ENCODE measurements at regions not wholly inside any gene's neighbourhood (a gene's known extent, or its start where the extent isn't known, plus 50 kb on each side); places are given as distances from the start of the nearest gene placed in this dataset.
"Not testable (repeated sequence)": the region's sequence is repeated elsewhere in the genome, so short reads cannot be mapped to it uniquely, and the experiment has no call there.

GRCh38 chr9:15069106-15069505 is 158.9 kb upstream of the FREM1 start:
- H3K4me3 ChIP-seq (ENCODE audit: low read length) = no peak overlapping the region
- no peaks in the 10 kb centered on the region for H3K9me3 ChIP-seq (ENCODE audit: low read depth, low read length)
- no peaks in the 10 kb centered on the region for H3K27me3 ChIP-seq (ENCODE audit: insufficient read depth, low read length)
- H3K4me1 ChIP-seq (ENCODE audit: insufficient read depth, low read length) = no peaks in the 10 kb centered on the region

- no peaks in the 10 kb centered on the region for H3K4me1 ChIP-seq (ENCODE audit: insufficient read depth, low read length)
- no peaks in the 10 kb centered on the region for H3K9me3 ChIP-seq (ENCODE audit: low read depth, low read length)
- no peaks in the 10 kb centered on the region for H3K27me3 ChIP-seq (ENCODE audit: insufficient read depth, low read length)
- H3K4me3 ChIP-seq (ENCODE audit: low read length) = no peak overlapping the region
Observed at GRCh38 chr9:15068261-15068660, 158.0 kb upstream of the FREM1 start.

- H3K4me1 ChIP-seq (ENCODE audit: insufficient read depth, low read length) = no peaks in the 10 kb centered on the region
- no peaks in the 10 kb centered on the region for H3K27me3 ChIP-seq (ENCODE audit: insufficient read depth, low read length)
- H3K9me3 ChIP-seq (ENCODE audit: low read depth, low read length) = no peaks in the 10 kb centered on the region
- H3K4me3 ChIP-seq (ENCODE audit: low read length) = no peak overlapping the region
Observed at GRCh38 chr9:15059003-15059402, 148.8 kb upstream of the FREM1 start.

GRCh38 chr9:15058236-15058635 is 148.0 kb upstream of the FREM1 start:
- no peaks in the 10 kb centered on the region for H3K9me3 ChIP-seq (ENCODE audit: low read depth, low read length)
- no peak overlapping the region for H3K4me3 ChIP-seq (ENCODE audit: low read length)
- H3K27me3 ChIP-seq (ENCODE audit: insufficient read depth, low read length) = no peaks in the 10 kb centered on the region
- no peaks in the 10 kb centered on the region for H3K4me1 ChIP-seq (ENCODE audit: insufficient read depth, low read length)

- not testable (repeated sequence) for H3K9me3 ChIP-seq (ENCODE audit: low read depth, low read length); H3K4me3 ChIP-seq (ENCODE audit: low read length); H3K27me3 ChIP-seq (ENCODE audit: insufficient read depth, low read length); H3K4me1 ChIP-seq (ENCODE audit: insufficient read depth, low read length)
Observed at GRCh38 chr9:15055284-15055683, 145.1 kb upstream of the FREM1 start.

- Histone ChIP-seq H3K9me3 (ENCODE audit: low read depth, low read length) (no peaks in the 10 kb centered on the region), H3K4me1 (ENCODE audit: insufficient read depth, low read length) (no peaks in the 10 kb centered on the region), H3K27me3 (ENCODE audit: insufficient read depth, low read length) (no peaks in the 10 kb centered on the region), H3K4me3 (ENCODE audit: low read length) (no peak overlapping the region)
Observed at GRCh38 chr9:15048772-15049171, 138.5 kb upstream of the FREM1 start.

- no peaks in the 10 kb centered on the region for H3K4me1 ChIP-seq (ENCODE audit: insufficient read depth, low read length)
- no peaks in the 10 kb centered on the region for H3K9me3 ChIP-seq (ENCODE audit: low read depth, low read length)
- H3K27me3 ChIP-seq (ENCODE audit: insufficient read depth, low read length) = no peaks in the 10 kb centered on the region
- H3K4me3 ChIP-seq (ENCODE audit: low read length) = no peak overlapping the region
Observed at GRCh38 chr9:15047028-15047551, 136.9 kb upstream of the FREM1 start.

- Histone ChIP-seq H3K4me1 (ENCODE audit: insufficient read depth, low read length) (no peaks in the 10 kb centered on the region), H3K27me3 (ENCODE audit: insufficient read depth, low read length) (no peaks in the 10 kb centered on the region), H3K4me3 (ENCODE audit: low read length) (no peak overlapping the region), H3K9me3 (ENCODE audit: low read depth, low read length) (no peaks in the 10 kb centered on the region)
Observed at GRCh38 chr9:15033316-15033715, 123.1 kb upstream of the FREM1 start.

GRCh38 chr9:15032860-15033259 is 122.6 kb upstream of the FREM1 start:
- Histone ChIP-seq H3K27me3 (ENCODE audit: insufficient read depth, low read length) (no peaks in the 10 kb centered on the region), H3K4me3 (ENCODE audit: low read length) (no peak overlapping the region), H3K9me3 (ENCODE audit: low read depth, low read length) (no peaks in the 10 kb centered on the region), H3K4me1 (ENCODE audit: insufficient read depth, low read length) (no peaks in the 10 kb centered on the region)

GRCh38 chr9:15021146-15021545 is 110.9 kb upstream of the FREM1 start:
- H3K9me3 ChIP-seq (ENCODE audit: low read depth, low read length) = no peaks in the 10 kb centered on the region
- H3K27me3 ChIP-seq (ENCODE audit: insufficient read depth, low read length) = no peaks in the 10 kb centered on the region
- no peak overlapping the region for H3K4me3 ChIP-seq (ENCODE audit: low read length)
- H3K4me1 ChIP-seq (ENCODE audit: insufficient read depth, low read length) = no peaks in the 10 kb centered on the region

- Histone ChIP-seq H3K9me3 (ENCODE audit: low read depth, low read length) (no peaks in the 10 kb centered on the region), H3K4me3 (ENCODE audit: low read length) (no peak overlapping the region), H3K4me1 (ENCODE audit: insufficient read depth, low read length) (no peaks in the 10 kb centered on the region), H3K27me3 (ENCODE audit: insufficient read depth, low read length) (no peaks in the 10 kb centered on the region)
Observed at GRCh38 chr9:15018096-15018637, 107.9 kb upstream of the FREM1 start.

- Histone ChIP-seq H3K4me1 (ENCODE audit: insufficient read depth, low read length) (no peaks in the 10 kb centered on the region), H3K4me3 (ENCODE audit: low read length) (no peak overlapping the region), H3K27me3 (ENCODE audit: insufficient read depth, low read length) (no peaks in the 10 kb centered on the region), H3K9me3 (ENCODE audit: low read depth, low read length) (no peaks in the 10 kb centered on the region)
Observed at GRCh38 chr9:15010581-15010980, 100.4 kb upstream of the FREM1 start.

- no peaks in the 10 kb centered on the region for H3K9me3 ChIP-seq (ENCODE audit: low read depth, low read length)
- H3K27me3 ChIP-seq (ENCODE audit: insufficient read depth, low read length) = no peaks in the 10 kb centered on the region
- H3K4me1 ChIP-seq (ENCODE audit: insufficient read depth, low read length) = no peaks in the 10 kb centered on the region
- no peak overlapping the region for H3K4me3 ChIP-seq (ENCODE audit: low read length)
Observed at GRCh38 chr9:15007698-15008097, 97.5 kb upstream of the FREM1 start.

GRCh38 chr9:14994738-14995137 is 84.5 kb upstream of the FREM1 start:
- Histone ChIP-seq H3K4me1 (ENCODE audit: insufficient read depth, low read length) (peaks cover 28% of the 10 kb centered on the region), H3K9me3 (ENCODE audit: low read depth, low read length) (no peaks in the 10 kb centered on the region), H3K27me3 (ENCODE audit: insufficient read depth, low read length) (no peaks in the 10 kb centered on the region), H3K4me3 (ENCODE audit: low read length) (no peak overlapping the region)

GRCh38 chr9:14993901-14994554 is 83.8 kb upstream of the FREM1 start:
- no peaks in the 10 kb centered on the region for H3K27me3 ChIP-seq (ENCODE audit: insufficient read depth, low read length)
- H3K4me3 ChIP-seq (ENCODE audit: low read length) = peak overlapping the region; percentile 20
- H3K9me3 ChIP-seq (ENCODE audit: low read depth, low read length) = no peaks in the 10 kb centered on the region
- peaks cover 28% of the 10 kb centered on the region for H3K4me1 ChIP-seq (ENCODE audit: insufficient read depth, low read length)
